ENCODE measurements at regions not wholly inside any gene's neighbourhood (a gene's known extent, or its start where the extent isn't known, plus 50 kb on each side); places are given as distances from the start of the nearest gene placed in this dataset.

DNA sequence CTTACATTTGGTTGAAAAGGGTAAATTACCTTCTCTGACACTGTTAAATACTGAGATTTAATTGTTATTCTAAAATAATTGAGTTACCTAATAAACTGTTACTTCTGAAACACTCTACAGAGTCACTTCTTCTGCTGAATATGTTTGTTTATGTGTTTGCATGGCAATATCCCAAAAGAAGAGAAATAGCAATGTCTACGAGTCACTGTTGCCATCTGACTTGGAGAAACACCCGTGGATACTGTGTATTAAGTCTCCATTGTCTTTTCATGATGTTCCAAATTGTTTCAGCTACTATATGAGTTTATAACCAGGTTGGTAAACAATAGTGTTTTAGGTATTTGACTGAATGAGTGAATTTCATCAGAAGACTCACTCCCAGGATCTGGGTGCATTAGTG lies 754.2 kb upstream of the ID2 start (continued):
- TF ChIP-seq, protein P1, sequence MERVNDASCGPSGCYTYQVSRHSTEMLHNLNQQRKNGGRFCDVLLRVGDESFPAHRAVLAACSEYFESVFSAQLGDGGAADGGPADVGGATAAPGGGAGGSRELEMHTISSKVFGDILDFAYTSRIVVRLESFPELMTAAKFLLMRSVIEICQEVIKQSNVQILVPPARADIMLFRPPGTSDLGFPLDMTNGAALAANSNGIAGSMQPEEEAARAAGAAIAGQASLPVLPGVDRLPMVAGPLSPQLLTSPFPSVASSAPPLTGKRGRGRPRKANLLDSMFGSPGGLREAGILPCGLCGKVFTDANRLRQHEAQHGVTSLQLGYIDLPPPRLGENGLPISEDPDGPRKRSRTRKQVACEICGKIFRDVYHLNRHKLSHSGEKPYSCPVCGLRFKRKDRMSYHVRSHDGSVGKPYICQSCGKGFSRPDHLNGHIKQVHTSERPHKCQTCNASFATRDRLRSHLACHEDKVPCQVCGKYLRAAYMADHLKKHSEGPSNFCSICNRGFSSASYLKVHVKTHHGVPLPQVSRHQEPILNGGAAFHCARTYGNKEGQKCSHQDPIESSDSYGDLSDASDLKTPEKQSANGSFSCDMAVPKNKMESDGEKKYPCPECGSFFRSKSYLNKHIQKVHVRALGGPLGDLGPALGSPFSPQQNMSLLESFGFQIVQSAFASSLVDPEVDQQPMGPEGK (tag by site-specific recombination; IDR thresholded peaks at IDR 0.05) = no peak
- no peak for TF ChIP-seq ZNF48 (tag by site-specific recombination; IDR thresholded peaks at IDR 0.05)

DNA sequence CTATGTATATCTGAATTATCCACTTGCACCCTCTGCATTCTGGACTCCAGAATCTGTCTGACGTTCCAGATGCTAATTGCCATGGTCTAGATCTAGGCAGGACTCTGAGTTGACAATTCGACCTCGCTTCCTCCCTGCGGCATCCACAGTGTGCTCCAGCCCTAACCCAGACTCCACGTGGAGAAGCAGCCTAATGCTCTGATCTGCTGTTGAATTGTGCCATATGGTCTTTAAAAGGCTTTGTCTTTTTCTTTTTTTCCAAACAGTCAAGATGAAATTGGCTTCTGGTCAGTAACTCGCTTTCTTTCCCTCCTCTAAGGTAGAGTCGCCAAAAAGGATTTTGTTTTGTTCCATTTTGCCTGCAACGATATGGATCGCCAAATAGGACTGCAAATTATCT lies 752.6 kb upstream of the ID2 start:
- TF ChIP-seq ZNF600 (tag by site-specific recombination; IDR thresholded peaks at IDR 0.05) = no peak
- TF ChIP-seq ZNF133 (tag by site-specific recombination; IDR thresholded peaks at IDR 0.05) = no peak
- TF ChIP-seq ZNF514 (tag by site-specific recombination; IDR thresholded peaks at IDR 0.05) = no peak
- no peak for TF ChIP-seq ZNF473 (tag by site-specific recombination; IDR thresholded peaks at IDR 0.05)
- TF ChIP-seq, protein P2, sequence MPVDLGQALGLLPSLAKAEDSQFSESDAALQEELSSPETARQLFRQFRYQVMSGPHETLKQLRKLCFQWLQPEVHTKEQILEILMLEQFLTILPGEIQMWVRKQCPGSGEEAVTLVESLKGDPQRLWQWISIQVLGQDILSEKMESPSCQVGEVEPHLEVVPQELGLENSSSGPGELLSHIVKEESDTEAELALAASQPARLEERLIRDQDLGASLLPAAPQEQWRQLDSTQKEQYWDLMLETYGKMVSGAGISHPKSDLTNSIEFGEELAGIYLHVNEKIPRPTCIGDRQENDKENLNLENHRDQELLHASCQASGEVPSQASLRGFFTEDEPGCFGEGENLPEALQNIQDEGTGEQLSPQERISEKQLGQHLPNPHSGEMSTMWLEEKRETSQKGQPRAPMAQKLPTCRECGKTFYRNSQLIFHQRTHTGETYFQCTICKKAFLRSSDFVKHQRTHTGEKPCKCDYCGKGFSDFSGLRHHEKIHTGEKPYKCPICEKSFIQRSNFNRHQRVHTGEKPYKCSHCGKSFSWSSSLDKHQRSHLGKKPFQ (tag by site-specific recombination; IDR thresholded peaks at IDR 0.05) = no peak
- no peaks in the 10 kb centered on the region for H3K36me3 ChIP-seq (ENCODE audit: control insufficient read depth in 2 of 2, insufficient read depth in 1 of 2, low read length in 2 of 2)
- ChIA-PET POLR2A (no interaction called here), CTCF (interaction anchor here (0.8 kb wide), 1 partner anchor 18 kb away, joined by 3 read pairs; no protein-coding TSS in a partner anchor)
- H3K4me3 ChIP-seq (ENCODE audit: low read depth, low read length) = no peak overlapping the region
- H3K27ac ChIP-seq (ENCODE audit: extremely low read depth, low read depth, low read length) = no peak overlapping the region
- H3K4me1 ChIP-seq (ENCODE audit: control insufficient read depth, insufficient read depth, low read length) = no peaks in the 10 kb centered on the region
- H3K9me3 ChIP-seq (ENCODE audit: control insufficient read depth, insufficient read depth, low read depth, low read length) = no peaks in the 10 kb centered on the region

DNA sequence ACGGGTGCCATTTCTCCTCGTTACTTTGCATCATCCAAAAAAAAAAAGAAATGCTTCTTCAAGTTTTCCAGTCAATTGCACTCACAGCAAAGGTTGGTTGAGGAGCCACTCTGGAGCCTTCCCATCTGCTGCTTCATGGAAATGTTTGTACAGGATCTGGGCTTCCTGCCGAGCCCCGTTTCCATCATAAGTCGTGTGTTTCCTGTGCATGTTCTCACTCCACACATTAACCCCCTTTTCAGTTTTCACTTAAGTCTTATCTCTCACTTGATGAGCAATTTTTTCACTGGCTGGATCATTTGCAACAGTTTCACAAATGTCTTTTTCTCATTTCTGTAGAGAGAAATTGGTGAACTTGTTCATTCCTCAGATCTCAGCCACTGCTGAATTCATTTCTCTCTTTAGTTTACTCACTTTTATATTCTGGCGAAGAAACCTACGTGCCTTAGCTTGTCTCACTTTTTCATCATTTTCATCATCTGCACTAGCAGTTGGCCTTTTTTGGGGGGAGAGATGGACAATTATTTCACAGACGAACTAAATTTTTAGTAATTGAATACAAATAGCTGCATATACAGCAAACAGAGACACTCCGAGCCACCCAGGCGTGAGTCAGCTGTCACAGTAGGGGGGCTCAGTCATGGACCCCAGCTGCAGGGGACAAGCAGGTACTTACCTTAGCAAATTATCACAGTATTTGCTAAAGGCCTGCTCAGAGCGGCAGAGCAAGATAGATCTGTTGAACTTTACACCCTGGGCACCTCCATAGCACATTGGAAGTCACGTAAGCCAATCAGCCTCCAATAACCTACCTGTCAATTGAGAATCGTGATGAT lies 750.8 kb upstream of the ID2 start:
- H3K27ac ChIP-seq (ENCODE audit: extremely low read depth, low read depth, low read length) = no peak overlapping the region
- ChIA-PET POLR2A (no interaction called here), CTCF (no interaction called here)
- H3K4me3 ChIP-seq (ENCODE audit: low read depth, low read length) = no peak overlapping the region
- TF ChIP-seq ZNF19 (tag by site-specific recombination; IDR thresholded peaks at IDR 0.05; ENCODE audit: low read depth) (no peak), ZNF174 (tag by site-specific recombination; IDR thresholded peaks at IDR 0.05) (no peak), ZBTB21 (tag by site-specific recombination; IDR thresholded peaks at IDR 0.05) (no peak)
- no peaks in the 10 kb centered on the region for H3K4me1 ChIP-seq (ENCODE audit: control insufficient read depth, insufficient read depth, low read length)
- no peaks in the 10 kb centered on the region for H3K9me3 ChIP-seq (ENCODE audit: control insufficient read depth, insufficient read depth, low read depth, low read length)
- H3K36me3 ChIP-seq (ENCODE audit: control insufficient read depth in 2 of 2, insufficient read depth in 1 of 2, low read length in 2 of 2) = no peaks in the 10 kb centered on the region

DNA sequence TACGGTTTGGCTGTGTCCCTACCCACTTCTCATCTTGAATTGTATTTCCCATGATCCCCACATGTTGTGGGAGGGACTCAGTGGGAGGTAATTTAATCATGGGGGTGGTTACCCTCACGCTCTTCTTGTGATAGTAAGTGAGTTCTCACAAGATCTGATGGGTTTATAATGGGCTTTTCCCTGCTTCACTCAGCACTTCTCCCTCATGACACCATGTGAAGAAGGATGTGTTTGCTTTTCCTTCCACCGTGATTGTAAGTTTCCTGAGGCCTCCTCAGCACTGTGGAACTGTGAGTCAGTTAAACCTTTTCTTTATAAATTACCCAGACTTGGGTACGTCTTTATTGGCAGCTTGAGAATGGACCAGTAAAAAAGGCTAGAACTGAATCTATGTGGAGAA lies 750.0 kb upstream of the ID2 start:
- CTCF ChIA-PET = no interaction called here
- no peaks in the 10 kb centered on the region for H3K4me1 ChIP-seq (ENCODE audit: control insufficient read depth, insufficient read depth, low read length)
- TF ChIP-seq TRIM28 (IDR thresholded peaks at IDR 0.05; ENCODE audit: borderline replicate concordance, low read length) (no peak), ZNF221 (tag by site-specific recombination; IDR thresholded peaks at IDR 0.05; ENCODE audit: borderline replicate concordance) (no peak), ZIC2 (tag by site-specific recombination; IDR thresholded peaks at IDR 0.05) (no peak), ZNF514 (tag by site-specific recombination; IDR thresholded peaks at IDR 0.05) (no peak), ZNF571 (tag by site-specific recombination; IDR thresholded peaks at IDR 0.05) (no peak), ZNF121 (tag by site-specific recombination; IDR thresholded peaks at IDR 0.05) (no peak), ZBTB8A (tag by site-specific recombination; IDR thresholded peaks at IDR 0.05) (no peak), ZNF830 (tag by site-specific recombination; IDR thresholded peaks at IDR 0.05; ENCODE audit: low read depth) (no peak), ZNF354C (tag by site-specific recombination; IDR thresholded peaks at IDR 0.05; ENCODE audit: borderline replicate concordance, low read depth) (no peak), ZSCAN23 (tag by site-specific recombination; IDR thresholded peaks at IDR 0.05) (no peak), ZFP37 (tag by site-specific recombination; IDR thresholded peaks at IDR 0.05) (no peak), ZNF664 (tag by site-specific recombination; IDR thresholded peaks at IDR 0.05) (no peak), ZNF311 (tag by site-specific recombination; IDR thresholded peaks at IDR 0.05; ENCODE audit: borderline replicate concordance) (no peak), ZNF239 (tag by site-specific recombination; IDR thresholded peaks at IDR 0.05) (no peak), GLIS2 (tag by site-specific recombination; IDR thresholded peaks at IDR 0.05) (no peak), HOXA7 (CRISPR knock-in tag; IDR thresholded peaks at IDR 0.05; ENCODE audit: borderline replicate concordance) (no peak)
- TF ChIP-seq, protein P3, sequence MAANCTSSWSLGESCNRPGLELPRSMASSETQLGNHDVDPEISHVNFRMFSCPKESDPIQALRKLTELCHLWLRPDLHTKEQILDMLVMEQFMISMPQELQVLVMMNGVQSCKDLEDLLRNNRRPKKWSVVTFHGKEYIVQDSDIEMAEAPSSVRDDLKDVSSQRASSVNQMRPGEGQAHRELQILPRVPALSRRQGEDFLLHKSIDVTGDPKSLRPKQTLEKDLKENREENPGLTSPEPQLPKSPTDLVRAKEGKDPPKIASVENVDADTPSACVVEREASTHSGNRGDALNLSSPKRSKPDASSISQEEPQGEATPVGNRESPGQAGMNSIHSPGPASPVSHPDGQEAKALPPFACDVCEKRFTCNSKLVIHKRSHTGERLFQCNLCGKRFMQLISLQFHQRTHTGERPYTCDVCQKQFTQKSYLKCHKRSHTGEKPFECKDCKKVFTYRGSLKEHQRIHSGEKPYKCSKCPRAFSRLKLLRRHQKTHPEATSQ (tag by site-specific recombination; IDR thresholded peaks at IDR 0.05) = no peak

More for the DNA sequence above, 750.0 kb upstream of the ID2 start:
- H3K27ac ChIP-seq (ENCODE audit: extremely low read depth, low read depth, low read length) = no peak overlapping the region
- H3K36me3 ChIP-seq (ENCODE audit: control insufficient read depth in 2 of 2, insufficient read depth in 1 of 2, low read length in 2 of 2) = no peaks in the 10 kb centered on the region
- POLR2A ChIA-PET = no interaction called here
- H3K9me3 ChIP-seq (ENCODE audit: control insufficient read depth, insufficient read depth, low read depth, low read length) = no peaks in the 10 kb centered on the region
- H3K4me3 ChIP-seq (ENCODE audit: low read depth, low read length) = no peak overlapping the region
